NB4 (cell line): ENCODE measurements at regions not wholly inside any gene's neighbourhood (a gene's known extent, or its start where the extent isn't known, plus 50 kb on each side); places are given as distances from the start of the nearest gene placed in this dataset.

Experiments
- DNase-seq: peaks from one replicate; pipeline ENCODE4 v3.0.0; 2010; ENCODE audit warnings: low read depth
- H3K4me3 ChIP-seq: one replicate; pipeline ENCODE4 v1.5.1; 2011; ENCODE audit warnings: mild to moderate bottlenecking, low read depth, low read length, moderate library complexity
- MYC ChIP-seq: IDR thresholded peaks from 2 replicates; pipeline ENCODE4 v1.6.1; 2011; ENCODE audit warnings: low read depth, low read length
- POLR2A ChIP-seq: IDR thresholded peaks from 2 replicates; pipeline ENCODE4 v1.6.1; 2011; ENCODE audit warnings: mild to moderate bottlenecking; ENCODE audit not compliant: insufficient read length; ENCODE audit errors: extremely low read depth
- TF ChIP-seq, protein P1 (sequence below): IDR thresholded peaks from 2 replicates; pipeline ENCODE4 v1.6.1; 2011; ENCODE audit warnings: low read depth, low read length
- TF ChIP-seq, protein P2 (sequence below): IDR thresholded peaks from one replicate; pipeline ENCODE4 v1.5.1; 2012; ENCODE audit warnings: low read depth, low read length

DNA sequence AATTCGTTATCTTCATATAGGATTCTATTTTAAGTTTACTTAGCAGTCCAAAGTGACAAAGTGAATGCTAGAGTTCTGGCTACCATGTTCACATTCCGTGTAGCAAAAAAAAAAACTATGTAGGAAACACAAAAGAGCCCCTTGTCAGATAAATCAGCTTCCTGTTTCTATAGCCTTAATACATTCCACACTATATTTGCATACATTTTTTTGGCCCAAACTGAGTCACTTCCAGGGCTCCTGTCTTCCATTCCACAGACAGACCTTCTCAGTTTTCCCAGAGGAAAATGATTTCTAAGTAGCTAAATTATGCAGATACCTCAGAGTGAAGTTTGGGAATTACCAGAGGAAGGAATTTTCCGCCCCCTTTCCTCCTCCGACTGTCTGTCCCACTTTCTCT lies 841.9 kb upstream of the HS3ST1 start:
- no peak overlapping the region for H3K4me3 ChIP-seq
- no peak for DNase-seq
- TF ChIP-seq, protein P1, sequence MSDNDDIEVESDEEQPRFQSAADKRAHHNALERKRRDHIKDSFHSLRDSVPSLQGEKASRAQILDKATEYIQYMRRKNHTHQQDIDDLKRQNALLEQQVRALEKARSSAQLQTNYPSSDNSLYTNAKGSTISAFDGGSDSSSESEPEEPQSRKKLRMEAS, result no peak
- TF ChIP-seq MYC, result no peak
- TF ChIP-seq POLR2A, result no peak
- TF ChIP-seq, protein P2, sequence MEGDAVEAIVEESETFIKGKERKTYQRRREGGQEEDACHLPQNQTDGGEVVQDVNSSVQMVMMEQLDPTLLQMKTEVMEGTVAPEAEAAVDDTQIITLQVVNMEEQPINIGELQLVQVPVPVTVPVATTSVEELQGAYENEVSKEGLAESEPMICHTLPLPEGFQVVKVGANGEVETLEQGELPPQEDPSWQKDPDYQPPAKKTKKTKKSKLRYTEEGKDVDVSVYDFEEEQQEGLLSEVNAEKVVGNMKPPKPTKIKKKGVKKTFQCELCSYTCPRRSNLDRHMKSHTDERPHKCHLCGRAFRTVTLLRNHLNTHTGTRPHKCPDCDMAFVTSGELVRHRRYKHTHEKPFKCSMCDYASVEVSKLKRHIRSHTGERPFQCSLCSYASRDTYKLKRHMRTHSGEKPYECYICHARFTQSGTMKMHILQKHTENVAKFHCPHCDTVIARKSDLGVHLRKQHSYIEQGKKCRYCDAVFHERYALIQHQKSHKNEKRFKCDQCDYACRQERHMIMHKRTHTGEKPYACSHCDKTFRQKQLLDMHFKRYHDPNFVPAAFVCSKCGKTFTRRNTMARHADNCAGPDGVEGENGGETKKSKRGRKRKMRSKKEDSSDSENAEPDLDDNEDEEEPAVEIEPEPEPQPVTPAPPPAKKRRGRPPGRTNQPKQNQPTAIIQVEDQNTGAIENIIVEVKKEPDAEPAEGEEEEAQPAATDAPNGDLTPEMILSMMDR, result no peak

DNA sequence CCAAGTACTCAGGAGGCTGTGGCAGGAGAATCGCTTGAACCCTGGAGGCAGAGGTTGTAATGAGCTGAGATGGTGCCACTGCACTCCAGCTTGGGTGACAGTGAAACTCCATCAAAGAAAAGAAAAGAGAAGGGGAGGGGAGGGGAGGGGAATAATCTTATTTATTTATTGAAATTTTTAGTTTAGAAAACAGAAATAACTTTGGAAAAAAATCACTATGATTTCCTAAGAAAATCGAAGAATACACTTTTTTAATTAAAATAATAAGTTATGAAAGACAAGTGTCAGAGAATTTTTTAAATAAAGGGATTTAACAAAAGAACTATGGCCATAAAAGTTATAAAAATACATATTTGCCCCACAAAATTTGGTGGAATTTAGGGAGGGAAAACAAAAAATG lies 836.9 kb upstream of the HS3ST1 start:
- no peak overlapping the region for H3K4me3 ChIP-seq
- DNase-seq, result no peak
- TF ChIP-seq, protein P2, result no peak

DNA sequence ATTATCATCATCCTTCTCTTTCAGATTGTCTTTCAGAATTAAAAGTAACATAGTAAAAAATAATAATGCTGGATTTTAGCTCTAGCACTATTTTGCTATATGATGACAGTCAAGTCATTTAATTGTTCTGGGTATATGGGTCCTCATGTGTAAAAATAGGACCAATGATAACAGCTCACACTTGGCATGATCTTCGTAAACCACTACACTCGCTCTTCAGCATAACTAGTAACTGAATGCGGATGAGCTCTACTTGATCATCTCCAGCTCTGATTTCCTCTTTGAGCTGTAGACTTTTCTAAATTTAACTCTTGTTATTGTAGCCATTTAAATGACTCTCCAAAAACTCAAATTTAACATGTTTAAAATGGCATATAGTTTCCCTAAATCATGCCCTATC lies 831.8 kb upstream of the HS3ST1 start:
- no peak for DNase-seq
- TF ChIP-seq, protein P1, result no peak
- TF ChIP-seq, protein P2, result no peak
- TF ChIP-seq MYC (no peak), POLR2A (no peak)
- H3K4me3 ChIP-seq, result no peak overlapping the region

DNA sequence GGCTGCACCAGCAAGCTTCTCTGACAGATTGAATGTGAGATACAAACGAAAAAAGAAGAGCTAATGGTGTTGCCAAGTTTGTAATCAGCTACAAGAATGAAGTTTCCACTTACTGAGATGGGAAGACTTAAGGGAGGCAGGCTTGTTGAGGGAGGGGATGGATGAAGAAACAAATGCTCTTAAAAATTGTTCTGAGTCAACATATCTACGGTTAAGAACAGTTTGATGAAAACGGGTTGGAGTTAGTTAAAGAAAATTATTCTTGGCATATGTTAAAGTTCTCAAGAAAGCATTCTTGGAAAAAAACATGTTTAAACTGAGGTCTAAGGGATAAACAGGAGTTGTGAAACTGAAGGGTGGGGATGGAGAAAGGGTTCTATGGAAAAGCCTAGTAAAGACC lies 816.3 kb upstream of the HS3ST1 start:
- TF ChIP-seq POLR2A (no peak), MYC (no peak)
- TF ChIP-seq, protein P2, result no peak
- TF ChIP-seq, protein P1, result no peak

DNA sequence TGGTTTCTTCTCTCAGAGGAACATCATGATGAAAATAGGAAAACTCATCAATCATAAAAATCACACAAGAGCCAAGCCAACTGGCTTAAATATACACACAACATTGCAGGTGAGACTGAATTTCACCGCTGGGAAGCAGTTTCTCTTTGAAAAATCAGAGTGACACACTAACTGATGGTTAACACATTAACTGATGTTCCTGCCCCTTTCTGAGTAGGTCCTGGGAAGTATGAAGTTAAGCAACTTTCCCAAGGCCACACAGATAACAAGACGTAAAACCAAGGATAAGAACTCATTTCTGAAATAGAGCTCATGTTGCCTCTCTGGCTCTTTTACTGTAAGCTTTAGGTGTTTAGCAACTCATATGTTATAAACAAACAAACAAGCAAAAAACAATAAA lies 813.7 kb upstream of the HS3ST1 start:
- DNase-seq, result no peak
- no peak overlapping the region for H3K4me3 ChIP-seq
- TF ChIP-seq, protein P1, result no peak
- TF ChIP-seq MYC (no peak), POLR2A (no peak)
- TF ChIP-seq, protein P2, result no peak

More for the DNA sequence above, 816.3 kb upstream of the HS3ST1 start:
- H3K4me3 ChIP-seq, result no peak overlapping the region
- DNase-seq, result no peak

DNA sequence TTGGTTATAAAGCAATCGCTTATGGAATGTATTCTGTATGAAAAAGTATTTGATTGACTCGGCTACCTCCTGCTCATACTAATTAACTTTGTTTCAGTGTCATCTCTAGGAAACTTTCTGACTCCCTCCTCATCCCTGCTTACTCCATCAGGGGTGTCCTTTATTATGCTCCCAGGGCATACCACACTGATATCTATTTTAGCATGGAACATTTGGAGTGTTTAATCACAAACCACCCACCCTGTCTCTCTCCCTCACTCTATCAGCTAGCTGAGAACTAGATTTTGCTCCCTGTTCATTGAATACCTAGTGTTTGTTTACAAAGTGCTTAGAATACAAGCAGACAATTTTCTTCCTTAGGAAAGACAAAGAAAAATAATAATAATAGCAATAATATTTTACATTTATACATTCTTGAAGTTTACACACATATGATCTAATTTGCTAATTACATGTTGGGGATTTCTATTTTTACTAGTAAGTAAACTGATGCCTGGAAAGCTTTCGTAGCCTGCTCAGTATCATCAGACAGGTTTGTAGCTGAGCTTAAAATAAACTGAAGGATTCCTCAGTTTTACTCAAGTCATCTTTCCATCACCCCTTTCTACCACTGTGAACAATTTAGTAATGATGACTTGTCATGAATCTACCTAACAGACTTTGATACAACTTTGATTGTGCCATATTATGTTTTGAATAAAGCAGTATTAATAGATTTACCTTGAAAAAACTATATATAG lies 811.4 kb upstream of the HS3ST1 start:
- H3K4me3 ChIP-seq, result no peak overlapping the region
- TF ChIP-seq, protein P1, result no peak
- TF ChIP-seq MYC, result no peak
- no peak for TF ChIP-seq POLR2A
- TF ChIP-seq, protein P2, result no peak

More for the DNA sequence above, 811.4 kb upstream of the HS3ST1 start:
- no peak for DNase-seq
